Peyer's patch (tissue), 4 donors: ENCODE measurements at regions not wholly inside any gene's neighbourhood (a gene's known extent, or its start where the extent isn't known, plus 50 kb on each side); places are given as distances from the start of the nearest gene placed in this dataset.
A peak's percentile ranks its signal among the peaks of the same experiment; 100 is the strongest.

Experiments used
- DNase-seq, 3 donors: peaks; one replicate each; pipeline ENCODE4 v3.0.0-alpha.2; 2017 to 2019
- H3K27ac ChIP-seq, 4 donors: fragments of 200-600 bp; sonication (generic); one replicate each; pipeline ENCODE4 v1.5.1; 2016 to 2019
- H3K27me3 ChIP-seq, 2 donors: fragments of 200-600 bp; sonication (generic); one replicate each; pipeline ENCODE4 v1.5.1; 2019
- H3K36me3 ChIP-seq, 3 donors: fragments of 200-600 bp; sonication (generic); one replicate each; pipeline ENCODE4 v1.5.1; 2016 to 2019
- H3K4me1 ChIP-seq, 4 donors: fragments of 200-600 bp; sonication (generic); one replicate each; pipeline ENCODE4 v1.5.1; 2016 to 2019
- H3K4me3 ChIP-seq, 4 donors: fragments of 200-600 bp; sonication (generic); 1 replicate in 3 of 4; 2 replicates in 1 of 4; pipeline ENCODE4 v1.5.1; 2016 to 2019; ENCODE audit warnings: mild to moderate bottlenecking in 1 of 4
- H3K9me3 ChIP-seq, 4 donors: fragments of 200-600 bp; sonication (generic); one replicate each; pipeline ENCODE4 v1.5.1; 2016 to 2019; ENCODE audit warnings: mild to moderate bottlenecking in 1 of 4
- POLR2A ChIP-seq, 2 donors: fragments of 450-650 bp; IDR thresholded peaks; one replicate each; pipeline ENCODE4 v1.5.1; 2017; ENCODE audit warnings: antibody characterized with exemption in 2 of 2, mild to moderate bottlenecking in 2 of 2, moderate library complexity in 2 of 2
- TF ChIP-seq, protein P1 (sequence below), 6 experiments: fragments of 450-650 bp in 4 of 6; fragments of 200-600 bp in 2 of 6; sonication (generic) in 1 of 6; IDR thresholded peaks; one replicate each; pipeline ENCODE4 v1.5.1; 2017 to 2019; ENCODE audit warnings: antibody characterized with exemption in 6 of 6, mild to moderate bottlenecking in 3 of 6, moderate library complexity in 1 of 6

DNA sequence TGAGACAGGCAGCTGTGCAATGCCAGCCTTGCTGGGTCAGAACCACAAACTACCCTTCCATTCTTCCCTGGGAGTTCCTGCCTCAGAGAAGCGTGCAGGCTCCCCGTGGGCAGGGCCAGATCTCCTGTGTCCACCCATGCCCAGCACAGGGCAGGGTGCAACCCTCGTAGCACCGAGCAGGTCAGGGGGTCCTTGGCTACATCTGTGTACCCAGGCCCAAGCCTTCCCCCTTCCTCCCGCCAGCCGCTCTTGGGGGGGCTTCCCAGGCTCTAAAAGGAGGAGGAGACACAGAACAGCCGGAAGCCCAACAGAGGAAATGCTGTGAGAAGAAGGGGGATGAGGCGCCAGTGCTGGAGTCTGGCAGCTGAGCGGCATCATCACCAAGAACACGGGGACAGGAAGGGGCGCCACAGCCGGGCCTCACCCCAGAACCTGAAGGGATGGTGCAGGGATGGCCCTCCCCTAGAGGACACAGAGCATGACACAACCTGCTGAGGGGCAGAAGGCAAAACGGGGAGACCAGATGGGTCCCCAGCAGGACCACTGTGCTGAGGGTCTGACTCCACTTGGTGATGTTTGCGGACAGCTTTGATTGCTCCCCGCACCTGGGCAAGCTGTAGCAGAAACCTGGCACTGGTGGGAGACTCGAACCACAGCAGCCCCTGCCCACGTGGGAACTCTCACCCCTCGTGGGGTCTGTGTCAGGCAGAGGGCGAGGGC is 233.2 kb downstream of the NPHP4 start:
- no peaks in the 10 kb centered on the region for H3K4me1 ChIP-seq
- H3K4me3 ChIP-seq, result no peak overlapping the region
- no peaks in the 10 kb centered on the region for H3K9me3 ChIP-seq
- H3K27me3 ChIP-seq, result no peaks in the 10 kb centered on the region
- H3K36me3 ChIP-seq, result no peaks in the 10 kb centered on the region
- H3K27ac ChIP-seq, result no peak overlapping the region
- no peak for TF ChIP-seq POLR2A (IDR thresholded peaks at IDR 0.05)
- TF ChIP-seq, protein P1, sequence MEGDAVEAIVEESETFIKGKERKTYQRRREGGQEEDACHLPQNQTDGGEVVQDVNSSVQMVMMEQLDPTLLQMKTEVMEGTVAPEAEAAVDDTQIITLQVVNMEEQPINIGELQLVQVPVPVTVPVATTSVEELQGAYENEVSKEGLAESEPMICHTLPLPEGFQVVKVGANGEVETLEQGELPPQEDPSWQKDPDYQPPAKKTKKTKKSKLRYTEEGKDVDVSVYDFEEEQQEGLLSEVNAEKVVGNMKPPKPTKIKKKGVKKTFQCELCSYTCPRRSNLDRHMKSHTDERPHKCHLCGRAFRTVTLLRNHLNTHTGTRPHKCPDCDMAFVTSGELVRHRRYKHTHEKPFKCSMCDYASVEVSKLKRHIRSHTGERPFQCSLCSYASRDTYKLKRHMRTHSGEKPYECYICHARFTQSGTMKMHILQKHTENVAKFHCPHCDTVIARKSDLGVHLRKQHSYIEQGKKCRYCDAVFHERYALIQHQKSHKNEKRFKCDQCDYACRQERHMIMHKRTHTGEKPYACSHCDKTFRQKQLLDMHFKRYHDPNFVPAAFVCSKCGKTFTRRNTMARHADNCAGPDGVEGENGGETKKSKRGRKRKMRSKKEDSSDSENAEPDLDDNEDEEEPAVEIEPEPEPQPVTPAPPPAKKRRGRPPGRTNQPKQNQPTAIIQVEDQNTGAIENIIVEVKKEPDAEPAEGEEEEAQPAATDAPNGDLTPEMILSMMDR (IDR thresholded peaks at IDR 0.05), result no peak
- DNase-seq, result no peak

DNA sequence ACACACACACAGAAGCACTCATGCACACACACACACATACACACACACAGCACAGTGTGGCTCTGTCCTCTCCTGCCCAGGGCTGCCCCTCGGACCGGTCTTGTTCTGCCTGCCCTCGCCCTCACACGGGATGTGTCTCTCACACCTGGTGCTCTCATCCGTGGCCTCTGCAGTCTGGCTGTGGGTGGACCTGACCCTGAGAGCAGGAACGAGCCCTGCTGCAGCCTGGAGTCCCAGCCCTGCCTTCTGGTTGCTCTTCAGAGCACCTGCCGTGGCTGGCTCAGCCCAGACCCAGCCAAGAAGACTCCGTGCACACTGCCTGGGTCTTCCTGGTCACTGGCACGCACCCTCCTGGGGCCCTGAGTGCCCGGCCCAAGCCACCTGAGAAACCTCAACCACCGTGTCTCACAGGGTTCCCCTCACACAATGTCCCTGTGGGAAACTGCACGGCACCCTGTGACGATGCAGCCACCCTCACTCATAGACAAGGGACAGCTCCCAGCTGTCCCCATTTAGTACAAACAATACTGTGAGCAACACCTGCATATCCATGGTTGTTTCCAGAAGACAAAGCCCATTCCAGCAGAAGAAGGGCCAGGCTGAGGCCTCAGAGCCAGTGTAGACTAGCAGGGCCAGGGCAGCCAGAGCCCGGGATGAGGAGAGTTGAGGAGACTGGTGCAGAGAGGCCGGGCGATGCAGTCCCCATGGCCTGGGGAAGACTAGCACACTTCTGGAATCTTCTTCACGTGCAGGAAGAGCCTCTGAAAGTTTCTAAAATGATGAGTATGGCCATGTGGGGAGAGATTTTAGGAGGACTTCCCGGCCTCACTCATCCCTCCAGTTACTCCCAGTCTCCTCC is 234.0 kb downstream of the NPHP4 start:
- no peak overlapping the region for H3K4me3 ChIP-seq
- no peak overlapping the region for H3K27ac ChIP-seq
- H3K36me3 ChIP-seq, result no peaks in the 10 kb centered on the region
- TF ChIP-seq, protein P1 (IDR thresholded peaks at IDR 0.05), result no peak
- no peak for TF ChIP-seq POLR2A (IDR thresholded peaks at IDR 0.05)
- H3K9me3 ChIP-seq, result no peaks in the 10 kb centered on the region
- no peak for DNase-seq
- H3K4me1 ChIP-seq, result no peaks in the 10 kb centered on the region
- no peaks in the 10 kb centered on the region for H3K27me3 ChIP-seq

DNA sequence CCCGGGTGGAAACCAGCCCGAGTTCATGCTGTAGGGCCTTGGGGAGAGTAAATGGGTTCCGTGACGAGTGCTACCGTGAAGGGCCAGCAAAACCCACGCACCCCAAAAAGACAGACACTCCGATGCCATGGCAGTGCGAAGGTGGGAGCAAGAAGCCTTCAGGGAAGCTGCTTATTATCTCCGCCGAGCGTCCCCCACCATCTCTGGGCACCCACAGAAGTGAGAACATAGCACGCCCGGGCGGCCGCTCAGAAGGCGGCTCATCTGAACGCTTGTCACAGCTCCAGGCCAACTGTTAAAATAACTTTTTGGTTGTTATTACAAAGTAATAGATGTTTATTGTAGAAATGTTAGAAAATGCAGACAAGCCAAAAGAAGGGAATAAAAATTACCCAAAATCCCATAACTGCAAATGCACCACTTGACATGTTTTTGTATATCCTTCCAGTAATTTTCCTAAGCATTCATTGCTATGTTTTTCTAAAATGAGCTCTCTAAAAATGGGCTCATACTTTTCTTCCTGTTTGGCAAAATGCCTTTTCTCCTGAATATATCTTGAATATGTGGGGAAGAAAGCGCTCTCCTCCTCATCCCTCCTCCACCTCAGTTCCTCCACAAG is 234.9 kb downstream of the NPHP4 start:
- H3K36me3 ChIP-seq, result no peaks in the 10 kb centered on the region
- no peak overlapping the region for H3K4me3 ChIP-seq
- no peak for DNase-seq
- H3K27ac ChIP-seq, result no peak overlapping the region
- TF ChIP-seq POLR2A (IDR thresholded peaks at IDR 0.05), result no peak
- TF ChIP-seq, protein P1 (IDR thresholded peaks at IDR 0.05), result no peak
- H3K9me3 ChIP-seq, result no peaks in the 10 kb centered on the region
- no peaks in the 10 kb centered on the region for H3K27me3 ChIP-seq
- H3K4me1 ChIP-seq, result no peaks in the 10 kb centered on the region

DNA sequence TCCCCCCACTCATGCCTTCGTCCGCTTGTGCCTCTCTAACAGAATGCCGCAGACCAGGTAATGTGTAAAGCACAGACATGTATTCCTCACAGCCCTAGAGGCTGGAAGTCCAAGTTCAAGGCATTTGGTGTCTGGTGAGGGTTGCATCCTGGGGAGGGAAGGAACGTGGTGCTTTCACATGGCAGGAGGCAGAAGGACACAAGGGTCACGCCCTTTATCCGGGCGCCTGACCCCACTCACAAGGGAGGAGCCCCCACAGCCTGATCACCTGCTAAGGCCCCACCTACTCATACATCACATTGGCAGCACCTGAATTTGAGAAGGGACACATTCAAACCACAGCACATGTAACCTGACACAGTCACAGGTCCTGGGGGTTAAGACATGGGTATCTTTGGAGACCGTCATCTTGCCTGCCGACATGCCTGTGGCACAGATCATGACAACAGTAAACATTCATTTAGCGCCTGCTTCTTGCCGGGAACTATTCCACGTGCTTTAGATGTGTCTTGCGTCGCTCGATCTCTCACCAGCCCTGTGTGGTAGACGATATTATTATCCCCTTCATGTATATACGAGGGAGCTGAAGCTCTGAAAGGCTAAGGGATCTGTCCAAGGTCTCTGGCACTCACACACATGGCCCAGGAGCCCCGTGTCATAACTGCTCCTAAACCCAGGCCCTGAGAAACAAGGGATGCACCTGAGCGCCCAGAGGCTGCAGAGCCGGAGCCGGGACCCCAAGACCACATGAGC is 235.6 kb downstream of the NPHP4 start:
- TF ChIP-seq POLR2A (IDR thresholded peaks at IDR 0.05), result no peak
- TF ChIP-seq, protein P1 (IDR thresholded peaks at IDR 0.05), result no peak
- no peak for DNase-seq
- H3K4me1 ChIP-seq, result no peaks in the 10 kb centered on the region

DNA sequence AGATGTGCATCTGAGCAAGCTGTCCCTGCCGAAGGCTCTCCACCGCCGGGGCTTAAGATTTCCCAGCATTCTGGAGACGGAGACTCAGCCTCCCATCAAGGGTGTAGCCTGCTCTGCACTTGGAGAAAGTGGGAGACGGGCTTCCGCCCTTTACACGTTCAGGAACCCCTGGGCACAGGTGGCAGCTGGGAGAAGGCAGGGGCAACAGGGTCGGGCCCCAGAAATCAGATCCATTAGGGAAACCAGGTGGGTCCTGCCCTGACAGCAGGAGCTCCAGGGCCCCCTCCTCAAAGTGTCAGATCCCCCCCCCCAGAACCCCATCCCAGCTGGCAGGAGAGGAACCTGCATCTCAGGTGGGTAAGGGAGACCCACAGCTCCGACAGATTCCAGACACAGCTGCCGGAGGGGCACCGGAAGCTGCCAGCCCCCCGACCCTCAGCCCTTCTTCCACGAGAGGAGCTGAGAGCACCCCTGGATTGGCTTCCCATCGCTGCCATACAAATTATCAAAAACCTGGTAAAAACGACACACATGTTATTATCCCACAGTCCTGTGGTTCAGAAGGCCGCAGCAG is 236.6 kb downstream of the NPHP4 start:
- Histone ChIP-seq H3K4me3 (no peak overlapping the region), H3K27ac (no peak overlapping the region), H3K4me1 (no peaks in the 10 kb centered on the region), H3K36me3 (no peaks in the 10 kb centered on the region), H3K9me3 (no peaks in the 10 kb centered on the region), H3K27me3 (no peaks in the 10 kb centered on the region)
- peak in 1 of 3 donors; percentile 22 for DNase-seq
- TF ChIP-seq, protein P1 (IDR thresholded peaks at IDR 0.05), result no peak
- no peak for TF ChIP-seq POLR2A (IDR thresholded peaks at IDR 0.05)

More for the DNA sequence above, 235.6 kb downstream of the NPHP4 start:
- Histone ChIP-seq H3K27ac (no peak overlapping the region), H3K4me3 (no peak overlapping the region), H3K36me3 (no peaks in the 10 kb centered on the region), H3K27me3 (no peaks in the 10 kb centered on the region), H3K9me3 (no peaks in the 10 kb centered on the region)
